HepG2 (cell line): ENCODE measurements at regions not wholly inside any gene's neighbourhood (a gene's known extent, or its start where the extent isn't known, plus 50 kb on each side); places are given as distances from the start of the nearest gene placed in this dataset.

Experiments used
- CCDC6 ChIP-seq: sonication (generic); formaldehyde crosslinking; IDR thresholded peaks from 2 replicates; pipeline ENCODE4 v1.8.1; 2022; ENCODE audit warnings: mild to moderate bottlenecking, missing genetic modification reagents, moderate library complexity
- CHD2 ChIP-seq: IDR thresholded peaks from 2 replicates; pipeline ENCODE4 v1.6.1; 2011; ENCODE audit warnings: low read depth, low read length, improper control_type of control experiment
- HDAC2 ChIP-seq: sonication (generic); formaldehyde crosslinking; IDR thresholded peaks from 2 replicates; pipeline ENCODE4 v1.4.0; 2020; ENCODE audit warnings: missing genetic modification reagents
- KDM5B ChIP-seq: sonication (generic); formaldehyde crosslinking; IDR thresholded peaks from 2 replicates; pipeline ENCODE4 v1.4.0; 2020; ENCODE audit warnings: missing genetic modification reagents, mild to moderate bottlenecking, borderline replicate concordance
- RARG ChIP-seq: sonication (generic); formaldehyde crosslinking; IDR thresholded peaks from 2 replicates; pipeline ENCODE4 v1.4.0; 2020; ENCODE audit warnings: low read depth, mild to moderate bottlenecking, missing genetic modification reagents
- SIX4 ChIP-seq: sonication (generic); formaldehyde crosslinking; IDR thresholded peaks from 2 replicates; pipeline ENCODE4 v1.4.0; 2020; ENCODE audit warnings: missing genetic modification reagents
- SRY ChIP-seq: sonication (generic); formaldehyde crosslinking; IDR thresholded peaks from 2 replicates; pipeline ENCODE4 v1.8.0; 2022; ENCODE audit warnings: mild to moderate bottlenecking, missing genetic modification reagents
- TMF1 ChIP-seq: sonication (generic); formaldehyde crosslinking; IDR thresholded peaks from 2 replicates; pipeline ENCODE4 v1.8.1; 2022; ENCODE audit warnings: low read depth, missing genetic modification reagents
- YEATS2 ChIP-seq: sonication (generic); formaldehyde crosslinking; IDR thresholded peaks from 2 replicates; pipeline ENCODE4 v1.4.0; 2020; ENCODE audit warnings: missing genetic modification reagents, borderline replicate concordance
- ZBTB38 ChIP-seq: sonication (generic); formaldehyde crosslinking; IDR thresholded peaks from 2 replicates; pipeline ENCODE4 v1.5.1; 2020; ENCODE audit warnings: mild to moderate bottlenecking, missing genetic modification reagents
- ZNF350 ChIP-seq: sonication (generic); formaldehyde crosslinking; IDR thresholded peaks from 2 replicates; pipeline ENCODE4 v1.4.0; 2020; ENCODE audit warnings: mild to moderate bottlenecking, low read depth, missing genetic modification reagents, borderline replicate concordance
- TF ChIP-seq, protein P1 (sequence below): sonication (generic); formaldehyde crosslinking; IDR thresholded peaks from 2 replicates; pipeline ENCODE4 v1.4.0; 2020; ENCODE audit warnings: missing genetic modification reagents
- TF ChIP-seq, protein P2 (sequence below): sonication (generic); formaldehyde crosslinking; IDR thresholded peaks from 2 replicates; pipeline ENCODE4 v1.4.0; 2020; ENCODE audit warnings: missing genetic modification reagents
- TF ChIP-seq, protein P3 (sequence below): sonication (generic); formaldehyde crosslinking; conservative IDR thresholded peaks from 2 replicates; pipeline ENCODE4 v1.4.0; 2020; ENCODE audit warnings: mild to moderate bottlenecking, missing genetic modification reagents, moderate library complexity
- TF ChIP-seq, protein P4 (sequence below): sonication (generic); formaldehyde crosslinking; IDR thresholded peaks from 2 replicates; pipeline ENCODE4 v1.4.0; 2020; ENCODE audit warnings: missing genetic modification reagents, mild to moderate bottlenecking, borderline replicate concordance
- TF ChIP-seq, protein P5 (sequence below), 2 experiments: sonication (generic) in 1 of 2; formaldehyde crosslinking in 1 of 2; IDR thresholded peaks; 2 replicates each; pipeline versions ENCODE4 v1.4.0 to v1.6.1; 2016 to 2020; ENCODE audit warnings: borderline replicate concordance in 1 of 2, low read depth in 1 of 2, mild to moderate bottlenecking in 1 of 2, missing genetic modification reagents in 1 of 2

DNA sequence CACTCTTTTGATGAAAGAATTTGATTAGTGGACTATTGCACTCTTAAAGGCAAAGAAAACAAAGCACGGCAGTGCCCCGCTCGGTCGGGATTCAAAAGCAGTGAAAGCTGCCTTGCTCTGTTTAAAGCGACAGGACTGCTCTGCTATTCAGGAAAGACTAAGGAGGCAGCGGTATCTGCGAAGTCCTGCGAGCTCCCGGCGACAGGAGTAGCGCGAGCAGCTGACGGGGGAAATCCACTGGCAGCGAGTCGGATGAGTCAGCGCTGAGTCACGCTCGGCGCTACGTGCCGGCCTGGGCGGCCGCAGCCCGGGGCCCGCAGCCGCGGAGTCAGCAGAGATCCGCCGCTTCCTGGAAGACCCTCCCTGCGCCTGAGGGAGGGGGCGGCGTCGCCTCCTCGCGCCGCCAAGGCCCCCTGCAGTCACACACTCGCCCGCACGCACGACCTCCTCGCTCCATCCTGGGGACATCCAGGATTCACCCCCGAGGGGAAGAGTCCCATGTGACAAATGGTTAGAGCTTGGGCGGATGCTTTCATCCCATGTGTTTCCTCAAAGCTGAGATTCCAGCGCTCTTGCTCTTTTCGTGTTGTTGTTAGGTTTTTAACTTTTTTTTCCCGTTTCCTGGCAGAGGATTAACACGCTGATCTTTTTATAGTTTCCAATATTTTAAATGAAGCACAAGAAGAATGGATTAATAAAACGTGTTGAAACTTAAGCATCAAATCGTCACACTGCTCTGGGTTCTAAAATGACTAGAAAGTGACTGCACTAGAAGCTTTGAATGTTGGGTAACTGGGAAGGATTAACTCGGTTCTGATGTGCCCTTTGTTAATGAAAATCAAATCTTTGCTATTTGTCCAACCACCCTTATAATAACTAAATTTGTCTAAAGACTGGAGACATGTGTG is 102.5 kb downstream of the ARRDC3 start (continued):
- peak; percentile 50; the same call in 1 of the 2 replicates for TF ChIP-seq CCDC6 (CRISPR knock-in tag)
- TF ChIP-seq, protein P1, sequence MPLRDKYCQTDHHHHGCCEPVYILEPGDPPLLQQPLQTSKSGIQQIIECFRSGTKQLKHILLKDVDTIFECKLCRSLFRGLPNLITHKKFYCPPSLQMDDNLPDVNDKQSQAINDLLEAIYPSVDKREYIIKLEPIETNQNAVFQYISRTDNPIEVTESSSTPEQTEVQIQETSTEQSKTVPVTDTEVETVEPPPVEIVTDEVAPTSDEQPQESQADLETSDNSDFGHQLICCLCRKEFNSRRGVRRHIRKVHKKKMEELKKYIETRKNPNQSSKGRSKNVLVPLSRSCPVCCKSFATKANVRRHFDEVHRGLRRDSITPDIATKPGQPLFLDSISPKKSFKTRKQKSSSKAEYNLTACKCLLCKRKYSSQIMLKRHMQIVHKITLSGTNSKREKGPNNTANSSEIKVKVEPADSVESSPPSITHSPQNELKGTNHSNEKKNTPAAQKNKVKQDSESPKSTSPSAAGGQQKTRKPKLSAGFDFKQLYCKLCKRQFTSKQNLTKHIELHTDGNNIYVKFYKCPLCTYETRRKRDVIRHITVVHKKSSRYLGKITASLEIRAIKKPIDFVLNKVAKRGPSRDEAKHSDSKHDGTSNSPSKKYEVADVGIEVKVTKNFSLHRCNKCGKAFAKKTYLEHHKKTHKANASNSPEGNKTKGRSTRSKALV (CRISPR knock-in tag): peak; percentile 45; the same call in 1 of the 2 replicates
- TF ChIP-seq, protein P2, sequence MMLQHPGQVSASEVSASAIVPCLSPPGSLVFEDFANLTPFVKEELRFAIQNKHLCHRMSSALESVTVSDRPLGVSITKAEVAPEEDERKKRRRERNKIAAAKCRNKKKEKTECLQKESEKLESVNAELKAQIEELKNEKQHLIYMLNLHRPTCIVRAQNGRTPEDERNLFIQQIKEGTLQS (CRISPR knock-in tag): peak; percentile 97
- no peak for TF ChIP-seq SRY (CRISPR knock-in tag)
- TF ChIP-seq, protein P3, sequence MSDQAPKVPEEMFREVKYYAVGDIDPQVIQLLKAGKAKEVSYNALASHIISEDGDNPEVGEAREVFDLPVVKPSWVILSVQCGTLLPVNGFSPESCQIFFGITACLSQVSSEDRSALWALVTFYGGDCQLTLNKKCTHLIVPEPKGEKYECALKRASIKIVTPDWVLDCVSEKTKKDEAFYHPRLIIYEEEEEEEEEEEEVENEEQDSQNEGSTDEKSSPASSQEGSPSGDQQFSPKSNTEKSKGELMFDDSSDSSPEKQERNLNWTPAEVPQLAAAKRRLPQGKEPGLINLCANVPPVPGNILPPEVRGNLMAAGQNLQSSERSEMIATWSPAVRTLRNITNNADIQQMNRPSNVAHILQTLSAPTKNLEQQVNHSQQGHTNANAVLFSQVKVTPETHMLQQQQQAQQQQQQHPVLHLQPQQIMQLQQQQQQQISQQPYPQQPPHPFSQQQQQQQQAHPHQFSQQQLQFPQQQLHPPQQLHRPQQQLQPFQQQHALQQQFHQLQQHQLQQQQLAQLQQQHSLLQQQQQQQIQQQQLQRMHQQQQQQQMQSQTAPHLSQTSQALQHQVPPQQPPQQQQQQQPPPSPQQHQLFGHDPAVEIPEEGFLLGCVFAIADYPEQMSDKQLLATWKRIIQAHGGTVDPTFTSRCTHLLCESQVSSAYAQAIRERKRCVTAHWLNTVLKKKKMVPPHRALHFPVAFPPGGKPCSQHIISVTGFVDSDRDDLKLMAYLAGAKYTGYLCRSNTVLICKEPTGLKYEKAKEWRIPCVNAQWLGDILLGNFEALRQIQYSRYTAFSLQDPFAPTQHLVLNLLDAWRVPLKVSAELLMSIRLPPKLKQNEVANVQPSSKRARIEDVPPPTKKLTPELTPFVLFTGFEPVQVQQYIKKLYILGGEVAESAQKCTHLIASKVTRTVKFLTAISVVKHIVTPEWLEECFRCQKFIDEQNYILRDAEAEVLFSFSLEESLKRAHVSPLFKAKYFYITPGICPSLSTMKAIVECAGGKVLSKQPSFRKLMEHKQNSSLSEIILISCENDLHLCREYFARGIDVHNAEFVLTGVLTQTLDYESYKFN (CRISPR knock-in tag): peak; percentile 73
- TF ChIP-seq ZBTB38 (CRISPR knock-in tag): peak; percentile 93
- TF ChIP-seq, protein P4, sequence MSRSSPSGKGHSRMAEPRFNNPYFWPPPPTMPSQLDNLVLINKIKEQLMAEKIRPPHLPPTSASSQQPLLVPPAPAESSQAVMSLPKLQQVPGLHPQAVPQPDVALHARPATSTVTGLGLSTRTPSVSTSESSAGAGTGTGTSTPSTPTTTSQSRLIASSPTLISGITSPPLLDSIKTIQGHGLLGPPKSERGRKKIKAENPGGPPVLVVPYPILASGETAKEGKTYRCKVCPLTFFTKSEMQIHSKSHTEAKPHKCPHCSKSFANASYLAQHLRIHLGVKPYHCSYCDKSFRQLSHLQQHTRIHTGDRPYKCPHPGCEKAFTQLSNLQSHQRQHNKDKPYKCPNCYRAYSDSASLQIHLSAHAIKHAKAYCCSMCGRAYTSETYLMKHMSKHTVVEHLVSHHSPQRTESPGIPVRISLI (CRISPR knock-in tag): peak; percentile 54; the same call in 1 of the 2 replicates
- TF ChIP-seq KDM5B (CRISPR knock-in tag): peak; percentile 84
- 0 out of 2 replicates have a peak, but pooled peaks have one; percentile 6 for TF ChIP-seq CHD2
- TF ChIP-seq SIX4 (CRISPR knock-in tag): no peak
- TF ChIP-seq, protein P5, sequence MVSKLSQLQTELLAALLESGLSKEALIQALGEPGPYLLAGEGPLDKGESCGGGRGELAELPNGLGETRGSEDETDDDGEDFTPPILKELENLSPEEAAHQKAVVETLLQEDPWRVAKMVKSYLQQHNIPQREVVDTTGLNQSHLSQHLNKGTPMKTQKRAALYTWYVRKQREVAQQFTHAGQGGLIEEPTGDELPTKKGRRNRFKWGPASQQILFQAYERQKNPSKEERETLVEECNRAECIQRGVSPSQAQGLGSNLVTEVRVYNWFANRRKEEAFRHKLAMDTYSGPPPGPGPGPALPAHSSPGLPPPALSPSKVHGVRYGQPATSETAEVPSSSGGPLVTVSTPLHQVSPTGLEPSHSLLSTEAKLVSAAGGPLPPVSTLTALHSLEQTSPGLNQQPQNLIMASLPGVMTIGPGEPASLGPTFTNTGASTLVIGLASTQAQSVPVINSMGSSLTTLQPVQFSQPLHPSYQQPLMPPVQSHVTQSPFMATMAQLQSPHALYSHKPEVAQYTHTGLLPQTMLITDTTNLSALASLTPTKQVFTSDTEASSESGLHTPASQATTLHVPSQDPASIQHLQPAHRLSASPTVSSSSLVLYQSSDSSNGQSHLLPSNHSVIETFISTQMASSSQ (IDR thresholded peaks at IDR 0.05; ENCODE audit: low read depth): no peak
- TF ChIP-seq, protein P5 (CRISPR knock-in tag; IDR thresholded peaks at IDR 0.05; ENCODE audit: borderline replicate concordance): peak; percentile 48; the same call in 1 of the 2 replicates
- no peak for TF ChIP-seq RARG
- TF ChIP-seq HDAC2: peak; percentile 80
- TF ChIP-seq TMF1 (CRISPR knock-in tag): no peak
- TF ChIP-seq YEATS2 (CRISPR knock-in tag): peak; percentile 76; the same call in 1 of the 2 replicates
- TF ChIP-seq ZNF350 (CRISPR knock-in tag): peak; percentile 87
